Muscle layer of colon (tissue), 2 donors: ENCODE measurements at regions not wholly inside any gene's neighbourhood (a gene's known extent, or its start where the extent isn't known, plus 50 kb on each side); places are given as distances from the start of the nearest gene placed in this dataset.

ENCODE experiments used
- H3K27ac ChIP-seq: one replicate; pipeline ENCODE4 v1.7.0; 2013; ENCODE audit warnings: low read depth, mild to moderate bottlenecking, low read length, moderate library complexity
- H3K27me3 ChIP-seq, 2 donors: one replicate each; pipeline ENCODE4 v1.7.0; 2013; ENCODE audit warnings: low read length in 2 of 2, mild to moderate bottlenecking in 2 of 2; ENCODE audit not compliant: insufficient read depth in 2 of 2, control insufficient read depth in 1 of 2
- H3K36me3 ChIP-seq: one replicate; pipeline ENCODE4 v1.7.0; 2013; ENCODE audit warnings: mild to moderate bottlenecking, low read length; ENCODE audit not compliant: insufficient read depth
- H3K4me1 ChIP-seq: one replicate; pipeline ENCODE4 v1.7.0; 2013; ENCODE audit warnings: mild to moderate bottlenecking, low read length; ENCODE audit not compliant: insufficient read depth
- H3K4me3 ChIP-seq, 2 donors: one replicate each; pipeline ENCODE4 v1.7.0; 2013; ENCODE audit warnings: low read length in 2 of 2, low read depth in 1 of 2, mild to moderate bottlenecking in 1 of 2, moderate library complexity in 1 of 2
- H3K9ac ChIP-seq: one replicate; pipeline ENCODE4 v1.7.0; 2013; ENCODE audit warnings: low read length
- H3K9me3 ChIP-seq: one replicate; pipeline ENCODE4 v1.7.0; 2013; ENCODE audit warnings: mild to moderate bottlenecking, low read length
- donor health status: abdominal sarcoma.
- donor health status: Adenocarcinoma of cecum.

GRCh38 chr17:77001487-77001886 lies 133.3 kb downstream of the MGAT5B start:
- no peaks in the 10 kb centered on the region for H3K9me3 ChIP-seq
- H3K36me3 ChIP-seq, result no peaks in the 10 kb centered on the region
- no peak overlapping the region for H3K4me3 ChIP-seq
- peaks cover 0 to 5% of the 10 kb centered on the region in 2 donors for H3K27me3 ChIP-seq
- no peak overlapping the region for H3K9ac ChIP-seq
- H3K27ac ChIP-seq, result no peak overlapping the region
- no peaks in the 10 kb centered on the region for H3K4me1 ChIP-seq

GRCh38 chr17:77002103-77003045 lies 134.2 kb downstream of the MGAT5B start:
- Histone ChIP-seq H3K9me3 (no peaks in the 10 kb centered on the region), H3K4me3 (no peak overlapping the region), H3K4me1 (no peaks in the 10 kb centered on the region), H3K36me3 (no peaks in the 10 kb centered on the region), H3K27ac (no peak overlapping the region), H3K27me3 (peaks cover 0 to 5% of the 10 kb centered on the region in 2 donors), H3K9ac (no peak overlapping the region)

GRCh38 chr17:77003699-77004098 lies 135.5 kb downstream of the MGAT5B start:
- H3K27ac ChIP-seq, result no peak overlapping the region
- H3K4me1 ChIP-seq, result no peaks in the 10 kb centered on the region
- H3K27me3 ChIP-seq, result peaks cover 0 to 2% of the 10 kb centered on the region in 2 donors
- no peaks in the 10 kb centered on the region for H3K36me3 ChIP-seq
- no peak overlapping the region for H3K9ac ChIP-seq
- no peaks in the 10 kb centered on the region for H3K9me3 ChIP-seq
- H3K4me3 ChIP-seq, result no peak overlapping the region

GRCh38 chr17:77006971-77007649 lies 133.7 kb upstream of the SEC14L1 start:
- Histone ChIP-seq H3K27me3 (no peaks in the 10 kb centered on the region), H3K27ac (no peak overlapping the region), H3K4me3 (no peak overlapping the region), H3K4me1 (no peaks in the 10 kb centered on the region), H3K36me3 (no peaks in the 10 kb centered on the region), H3K9me3 (peaks cover 4% of the 10 kb centered on the region), H3K9ac (no peak overlapping the region)

GRCh38 chr17:77009877-77010276 lies 130.9 kb upstream of the SEC14L1 start:
- H3K9ac ChIP-seq, result no peak overlapping the region
- peaks cover 4% of the 10 kb centered on the region for H3K9me3 ChIP-seq
- H3K36me3 ChIP-seq, result no peaks in the 10 kb centered on the region
- H3K4me3 ChIP-seq, result no peak overlapping the region
- H3K4me1 ChIP-seq, result no peaks in the 10 kb centered on the region
- H3K27ac ChIP-seq, result no peak overlapping the region
- no peaks in the 10 kb centered on the region for H3K27me3 ChIP-seq

- no peak overlapping the region for H3K4me3 ChIP-seq
- no peaks in the 10 kb centered on the region for H3K4me1 ChIP-seq
- no peaks in the 10 kb centered on the region for H3K36me3 ChIP-seq
- peaks cover 4% of the 10 kb centered on the region for H3K9me3 ChIP-seq
- H3K27me3 ChIP-seq, result no peaks in the 10 kb centered on the region
- H3K9ac ChIP-seq, result no peak overlapping the region
- H3K27ac ChIP-seq, result no peak overlapping the region
Observed at GRCh38 chr17:77010667-77011066, 130.1 kb upstream of the SEC14L1 start.

- no peak overlapping the region for H3K27ac ChIP-seq
- H3K9me3 ChIP-seq, result peaks cover 4% of the 10 kb centered on the region
- H3K4me3 ChIP-seq, result no peak overlapping the region
- H3K9ac ChIP-seq, result no peak overlapping the region
- no peaks in the 10 kb centered on the region for H3K4me1 ChIP-seq
- H3K27me3 ChIP-seq, result no peaks in the 10 kb centered on the region
- H3K36me3 ChIP-seq, result no peaks in the 10 kb centered on the region
Observed at GRCh38 chr17:77011173-77012011, 129.4 kb upstream of the SEC14L1 start.

- no peaks in the 10 kb centered on the region for H3K9me3 ChIP-seq
- no peaks in the 10 kb centered on the region for H3K27me3 ChIP-seq
- H3K9ac ChIP-seq, result no peak overlapping the region
- no peak overlapping the region for H3K27ac ChIP-seq
- no peak overlapping the region for H3K4me3 ChIP-seq
- H3K36me3 ChIP-seq, result no peaks in the 10 kb centered on the region
- H3K4me1 ChIP-seq, result no peaks in the 10 kb centered on the region
Observed at GRCh38 chr17:77018504-77018903, 122.3 kb upstream of the SEC14L1 start.

GRCh38 chr17:77019893-77020379 lies 120.8 kb upstream of the SEC14L1 start:
- H3K27ac ChIP-seq, result no peak overlapping the region
- H3K4me1 ChIP-seq, result no peaks in the 10 kb centered on the region
- no peaks in the 10 kb centered on the region for H3K36me3 ChIP-seq
- no peak overlapping the region for H3K4me3 ChIP-seq
- H3K9ac ChIP-seq, result no peak overlapping the region
- H3K9me3 ChIP-seq, result no peaks in the 10 kb centered on the region
- H3K27me3 ChIP-seq, result no peaks in the 10 kb centered on the region

GRCh38 chr17:77020973-77021372 lies 119.8 kb upstream of the SEC14L1 start:
- Histone ChIP-seq H3K36me3 (no peaks in the 10 kb centered on the region), H3K27ac (no peak overlapping the region), H3K9me3 (no peaks in the 10 kb centered on the region), H3K4me3 (no peak overlapping the region), H3K4me1 (no peaks in the 10 kb centered on the region), H3K27me3 (no peaks in the 10 kb centered on the region), H3K9ac (no peak overlapping the region)

GRCh38 chr17:77022766-77023165 lies 118.0 kb upstream of the SEC14L1 start:
- no peak overlapping the region for H3K4me3 ChIP-seq
- no peak overlapping the region for H3K9ac ChIP-seq
- no peak overlapping the region for H3K27ac ChIP-seq
- H3K4me1 ChIP-seq, result no peaks in the 10 kb centered on the region
- no peaks in the 10 kb centered on the region for H3K36me3 ChIP-seq
- H3K9me3 ChIP-seq, result no peaks in the 10 kb centered on the region
- no peaks in the 10 kb centered on the region for H3K27me3 ChIP-seq
